ENCODE measurements at regions not wholly inside any gene's neighbourhood (a gene's known extent, or its start where the extent isn't known, plus 50 kb on each side); places are given as distances from the start of the nearest gene placed in this dataset.

DNA sequence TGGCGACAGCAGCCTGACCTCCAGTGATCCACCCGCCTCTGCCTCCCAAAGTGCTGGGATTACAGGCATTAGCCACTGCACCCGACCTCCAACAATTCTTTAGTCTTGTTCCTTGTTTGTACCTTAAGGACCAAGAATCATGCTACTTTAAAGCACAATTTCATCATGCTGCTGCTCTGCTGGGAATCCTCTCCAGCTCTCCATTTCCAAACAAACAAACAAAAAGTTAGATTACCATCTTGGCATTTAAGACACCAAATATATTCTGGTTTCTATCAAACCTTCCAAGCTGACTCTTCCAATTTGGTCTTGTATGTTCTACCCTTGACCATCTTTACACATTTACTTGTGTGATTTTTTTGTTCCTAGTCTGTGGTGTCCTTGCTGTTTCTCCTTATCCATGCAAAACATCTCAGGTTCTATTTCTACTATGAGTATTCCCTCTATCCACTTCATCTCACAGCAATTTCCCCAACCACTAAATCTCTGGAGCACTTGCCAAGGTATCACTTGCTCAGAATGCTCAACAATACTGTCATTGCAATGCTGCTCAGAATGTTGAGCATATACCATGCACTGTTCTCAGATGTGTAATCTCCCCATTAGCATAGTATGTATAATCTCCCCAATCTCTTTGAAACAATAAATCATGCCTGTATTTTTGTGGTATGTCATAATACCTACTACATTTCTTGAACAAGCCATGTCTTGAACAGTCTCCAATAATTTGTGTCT, 73.2 kb upstream of the GALNT5 start:
- DNase-seq (ENCODE audit: low read depth), result peak; percentile 54

DNA sequence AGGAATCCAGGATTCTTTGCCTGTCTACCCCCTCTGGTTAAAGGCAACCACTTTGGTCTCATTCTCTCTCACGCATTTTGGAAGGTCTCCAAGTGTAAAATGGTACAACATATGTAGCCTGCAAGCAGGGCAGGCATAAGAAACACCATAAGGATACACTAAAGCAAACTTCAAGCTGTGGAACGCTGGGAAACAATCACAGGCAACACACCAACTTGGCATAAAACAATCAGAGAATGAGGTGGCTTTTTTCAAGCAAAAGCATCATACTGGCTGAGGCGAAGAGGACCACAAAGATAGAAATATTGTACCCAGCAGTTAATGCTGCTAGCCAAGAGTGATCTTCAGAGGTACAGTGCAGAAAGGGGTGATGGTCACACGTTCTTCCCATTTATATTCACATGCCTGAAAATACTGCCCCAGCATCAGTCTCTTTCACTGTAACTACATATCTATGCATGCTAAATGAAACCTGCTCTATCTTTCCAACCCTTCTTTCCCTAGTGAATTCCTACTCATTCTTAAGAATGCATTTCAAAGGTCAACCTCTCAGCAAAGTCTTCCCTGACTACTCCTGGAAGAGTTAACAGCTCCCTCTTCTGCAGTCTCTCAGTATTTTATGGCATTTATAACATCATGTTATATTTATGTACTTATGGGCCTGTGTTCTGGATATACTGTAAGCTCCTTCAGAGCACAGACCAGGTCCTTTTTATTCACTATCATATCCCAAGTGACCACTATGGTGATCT, 71.9 kb upstream of the GALNT5 start:
- DNase-seq (ENCODE audit: low read depth), result peak; percentile 60

DNA sequence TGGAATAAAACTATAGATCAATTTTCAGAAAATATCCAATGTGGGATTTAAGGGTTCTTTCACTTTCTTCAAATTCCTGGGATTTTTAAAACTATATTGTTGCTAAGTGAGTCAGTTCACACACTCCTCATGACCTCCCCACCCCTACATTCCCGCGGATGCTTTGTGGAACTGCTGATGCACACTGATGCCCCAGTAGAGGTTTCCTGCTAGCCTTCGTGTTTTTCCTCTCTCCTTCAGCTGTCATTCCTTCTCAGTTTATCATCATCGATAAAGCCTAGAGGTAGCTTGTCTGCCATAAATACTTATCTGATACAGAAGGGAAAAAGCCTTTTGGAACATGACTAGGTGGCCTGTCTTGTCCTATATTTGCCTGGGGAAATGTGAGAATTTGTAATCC, 67.4 kb upstream of the GALNT5 start:
- peak; percentile 76 for DNase-seq (ENCODE audit: low read depth)

DNA sequence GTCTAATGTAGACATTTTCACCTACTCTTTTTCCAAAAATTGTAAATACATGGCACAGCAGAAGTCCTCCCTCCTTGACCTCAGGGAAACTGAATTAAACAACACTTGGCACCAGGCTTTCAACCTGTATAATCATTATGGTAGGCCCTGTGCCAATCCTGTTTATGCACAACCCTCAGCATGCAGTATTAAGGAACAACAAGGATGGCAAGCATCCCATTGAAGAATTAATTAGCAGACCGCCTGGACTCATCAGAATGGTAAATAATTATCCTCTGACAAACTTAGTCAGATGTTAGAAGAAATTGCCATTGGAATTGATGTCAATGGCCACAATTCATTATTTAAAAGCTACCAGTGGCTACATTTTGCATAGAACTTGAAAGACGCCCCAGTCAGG, 66.3 kb upstream of the GALNT5 start:
- DNase-seq (ENCODE audit: low read depth), result no peak

DNA sequence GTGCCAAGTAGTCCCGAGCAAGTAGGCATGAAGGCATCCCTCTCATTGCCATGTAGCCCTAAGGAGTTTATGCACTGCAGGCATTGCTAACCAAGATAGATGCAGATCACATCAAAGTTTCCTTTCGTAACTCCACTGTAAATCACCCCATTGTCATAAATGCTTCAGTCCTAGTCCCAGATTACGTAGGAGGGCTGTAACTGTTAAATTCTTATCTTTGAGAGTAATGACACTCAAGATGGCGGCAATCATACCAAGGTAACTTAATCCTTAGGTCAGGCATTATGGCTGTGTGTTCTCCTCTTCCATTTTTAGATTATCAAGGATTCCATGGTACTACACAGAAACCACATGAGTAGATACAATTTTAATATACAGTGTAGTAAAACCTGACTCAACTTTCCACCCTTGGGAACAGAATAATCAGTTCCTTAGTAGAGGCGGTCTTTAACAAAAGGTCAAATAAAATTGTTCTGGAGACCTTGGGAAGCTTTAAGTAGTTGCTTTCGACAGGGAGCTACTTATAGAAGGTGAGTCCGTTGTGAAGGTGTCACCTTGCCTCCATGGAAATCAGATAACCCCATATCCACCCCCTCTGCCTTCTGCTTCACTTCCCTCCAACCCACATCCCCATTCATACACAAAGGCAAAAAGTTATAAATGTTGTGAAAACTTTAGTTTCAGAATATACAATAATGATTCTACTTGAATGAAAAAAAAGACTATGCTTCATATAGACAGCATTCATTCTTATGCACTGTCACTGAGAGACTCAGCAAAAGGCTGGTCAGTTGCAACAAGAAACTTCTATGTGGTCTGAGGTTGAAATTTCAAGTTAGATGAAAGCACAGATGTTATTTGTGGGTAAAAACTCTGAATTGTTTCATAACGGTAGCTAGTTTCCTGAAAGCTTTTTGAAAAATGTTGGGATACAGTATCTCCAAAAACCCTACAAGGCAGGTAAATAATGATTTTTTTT, 64.8 kb upstream of the GALNT5 start:
- DNase-seq (ENCODE audit: low read depth), result peak; percentile 35

GRCh38 chr2:157193461-157193860, 64.0 kb upstream of the GALNT5 start:
- no peak for DNase-seq (ENCODE audit: low read depth)

DNA sequence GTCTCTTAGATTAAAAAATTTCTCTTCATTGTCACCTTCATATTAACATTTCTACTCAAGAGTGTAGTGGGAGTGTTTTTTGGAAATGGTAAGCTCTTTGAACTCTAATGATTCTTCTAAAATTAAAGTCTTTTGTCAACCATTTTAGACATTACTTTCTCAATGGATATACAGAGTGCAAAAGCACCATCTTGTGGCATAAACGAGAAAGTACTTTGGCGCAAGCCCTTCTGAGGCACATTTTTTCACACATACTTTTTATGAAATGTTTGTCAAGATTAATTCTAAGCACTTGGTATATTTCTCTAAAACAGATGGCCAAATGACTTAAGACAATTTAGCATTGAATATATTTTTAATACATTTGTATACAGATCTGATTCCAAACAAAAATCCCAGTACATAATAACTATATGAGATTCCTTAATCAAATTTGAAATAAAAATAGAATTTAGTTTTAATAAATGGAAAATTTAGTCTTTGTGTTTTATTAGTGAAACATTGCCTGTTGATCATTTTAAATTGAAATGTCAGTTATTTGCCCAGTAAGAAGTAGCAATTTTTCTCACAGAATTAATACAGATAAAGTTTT, 63.3 kb upstream of the GALNT5 start:
- peak; percentile 62 for DNase-seq (ENCODE audit: low read depth)

GRCh38 chr2:157194844-157195243, 62.7 kb upstream of the GALNT5 start:
- DNase-seq (ENCODE audit: low read depth), result no peak

DNA sequence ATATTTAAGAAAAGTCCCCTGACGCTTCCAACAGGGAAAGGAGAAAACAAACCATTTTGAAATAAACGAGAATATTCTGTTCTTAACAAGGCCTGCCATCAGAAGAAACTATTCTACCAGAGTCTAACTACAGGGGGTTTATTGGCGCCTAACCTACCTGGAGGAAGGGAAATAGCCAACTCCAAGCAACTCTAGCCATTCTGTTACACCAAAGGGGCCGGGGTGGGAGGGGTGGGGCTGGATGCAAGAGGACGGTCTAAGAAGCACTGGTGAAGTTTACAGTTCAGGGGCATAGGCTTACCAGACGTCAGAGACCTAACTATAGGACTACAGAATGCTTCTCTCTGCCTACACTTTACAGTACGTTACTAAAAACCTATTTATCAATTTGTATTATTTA, 60.5 kb upstream of the GALNT5 start:
- no peak for DNase-seq (ENCODE audit: low read depth)

DNA sequence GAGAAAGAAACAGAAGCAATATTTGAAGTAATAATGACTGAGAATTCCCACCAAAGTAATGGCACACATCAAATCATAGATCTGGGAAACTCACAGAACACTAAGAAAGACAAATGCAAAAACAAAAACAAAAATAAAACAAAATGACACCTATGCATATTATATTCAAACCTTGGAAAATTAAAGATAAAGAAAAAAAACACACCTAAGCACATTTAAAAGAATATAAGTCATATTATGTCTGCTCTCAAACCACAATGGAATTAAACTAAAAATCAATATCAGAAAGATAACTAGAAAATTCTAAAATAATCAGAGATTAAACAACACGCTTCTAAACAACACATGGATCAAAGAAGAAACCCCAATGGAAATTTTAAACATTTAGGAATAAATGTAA, 59.7 kb upstream of the GALNT5 start:
- DNase-seq (ENCODE audit: low read depth), result no peak

- no peak for DNase-seq (ENCODE audit: low read depth)
These were observed 53.9 kb upstream of the GALNT5 start for GRCh38 chr2:157203651-157204050.

GRCh38 chr2:157204401-157204800, 53.1 kb upstream of the GALNT5 start:
- DNase-seq (ENCODE audit: low read depth), result no peak

DNA sequence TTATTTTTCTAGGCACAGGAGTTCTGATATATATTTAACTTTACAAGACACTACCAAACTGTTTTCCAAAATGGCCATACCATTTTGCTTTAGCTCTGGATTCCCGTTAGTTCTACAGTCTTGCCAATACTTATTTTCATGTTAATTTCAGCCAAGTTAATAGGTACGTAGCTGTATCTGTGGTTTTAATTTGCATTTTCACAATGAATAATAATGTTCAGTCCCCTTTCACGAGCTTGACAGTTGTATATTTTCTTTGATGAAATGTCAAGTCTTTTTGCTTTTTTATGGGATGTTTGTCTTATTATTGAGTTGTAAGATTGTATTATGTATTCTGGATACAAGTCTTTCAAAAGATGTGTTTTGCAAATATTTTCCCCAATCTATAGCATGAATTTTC, 50.6 kb upstream of the GALNT5 start:
- no peak for DNase-seq (ENCODE audit: low read depth)

All from amniotic epithelial cell (primary cell).